Astrocyte (in vitro differentiated cells and primary cell): ENCODE measurements at regions not wholly inside any gene's neighbourhood (a gene's known extent, or its start where the extent isn't known, plus 50 kb on each side); places are given as distances from the start of the nearest gene placed in this dataset.

Experiments
- DNase-seq: peaks from one replicate; pipeline ENCODE4 v3.0.0-alpha.2; 2010; ENCODE audit warnings: low read depth
- FAIRE-seq: peaks from 2 replicates; lab custom pipeline; 2011; peaks lifted over from hg19 to GRCh38; lab: Jason Lieb, UNC
- H2AFZ ChIP-seq: 2 replicates; pipeline ENCODE4 v1.6.0; 2012; ENCODE audit warnings: low read depth, low read length, inconsistent platforms
- H3K27ac ChIP-seq: 2 replicates; pipeline ENCODE4 v1.5.1; 2011; ENCODE audit warnings: low read depth, low read length, inconsistent platforms
- H3K27me3 ChIP-seq: 2 replicates; pipeline ENCODE4 v1.6.0; 2011; ENCODE audit warnings: low read length, inconsistent platforms; ENCODE audit not compliant: insufficient read depth
- H3K36me3 ChIP-seq: 2 replicates; pipeline ENCODE4 v1.5.1; 2011; ENCODE audit warnings: low read length, inconsistent platforms; ENCODE audit not compliant: insufficient read depth
- H3K4me1 ChIP-seq: 2 replicates; pipeline ENCODE4 v1.5.1; 2011; ENCODE audit warnings: low read length, inconsistent platforms; ENCODE audit not compliant: insufficient read depth
- H3K4me2 ChIP-seq: 2 replicates; pipeline ENCODE4 v1.6.0; 2012; ENCODE audit warnings: low read length, inconsistent platforms
- H3K4me3 ChIP-seq: 2 replicates; pipeline ENCODE4 v1.5.1; 2011; ENCODE audit warnings: low read depth, mild to moderate bottlenecking, low read length, inconsistent platforms; ENCODE audit not compliant: insufficient read depth
- H3K79me2 ChIP-seq: 2 replicates; pipeline ENCODE4 v1.6.0; 2012; ENCODE audit warnings: mild to moderate bottlenecking, low read length, inconsistent platforms; ENCODE audit not compliant: insufficient read depth
- H3K9ac ChIP-seq: 2 replicates; pipeline ENCODE4 v1.6.0; 2012; ENCODE audit warnings: mild to moderate bottlenecking, low read length, inconsistent platforms
- H3K9me3 ChIP-seq: 2 replicates; pipeline ENCODE4 v1.5.1; 2012; ENCODE audit warnings: low read depth, mild to moderate bottlenecking, low read length, inconsistent platforms; ENCODE audit not compliant: insufficient read depth
- H4K20me1 ChIP-seq: 2 replicates; pipeline ENCODE4 v1.6.0; 2012; ENCODE audit warnings: low read length, inconsistent platforms; ENCODE audit not compliant: insufficient read depth
- H3K27ac Mint-ChIP-seq: one replicate; pipeline ENCODE4 v1.8.0; 2021; ENCODE audit warnings: mild to moderate bottlenecking, mixed read lengths; ENCODE audit not compliant: unreplicated experiment
- H3K27me3 Mint-ChIP-seq: one replicate; pipeline ENCODE4 v1.8.0; 2021; ENCODE audit warnings: low read depth, mixed read lengths; ENCODE audit not compliant: unreplicated experiment
- H3K36me3 Mint-ChIP-seq: one replicate; pipeline ENCODE4 v1.8.0; 2021; ENCODE audit warnings: low read depth, mixed read lengths; ENCODE audit not compliant: unreplicated experiment
- H3K4me1 Mint-ChIP-seq: one replicate; pipeline ENCODE4 v1.8.0; 2021; ENCODE audit warnings: low read depth, mixed read lengths; ENCODE audit not compliant: unreplicated experiment
- H3K4me3 Mint-ChIP-seq: one replicate; pipeline ENCODE4 v1.8.0; 2021; ENCODE audit warnings: mild to moderate bottlenecking, moderate library complexity, mixed read lengths; ENCODE audit not compliant: unreplicated experiment
- H3K9me3 Mint-ChIP-seq: one replicate; pipeline ENCODE4 v1.8.0; 2021; ENCODE audit warnings: mild to moderate bottlenecking, mixed read lengths; ENCODE audit not compliant: unreplicated experiment
- CTCF ChIP-seq: IDR thresholded peaks from 2 replicates; pipeline ENCODE4 v1.5.1; 2011; ENCODE audit warnings: low read depth, mild to moderate bottlenecking, inconsistent platforms, low read length, moderate library complexity; ENCODE audit not compliant: insufficient read depth
- EZH2 ChIP-seq: IDR thresholded peaks from 2 replicates; pipeline ENCODE4 v1.6.1; 2012; ENCODE audit warnings: mild to moderate bottlenecking, low read length, inconsistent platforms; ENCODE audit not compliant: insufficient read depth

- no peak for DNase-seq
- peak overlapping the region; percentile 73 for H3K4me2 ChIP-seq
- H3K27ac Mint-ChIP-seq: peak overlapping the region; percentile 70
These were observed 183.7 kb upstream of the KLF14 start for GRCh38 chr7:130917669-130918128.

GRCh38 chr7:130918129-130919052 lies 184.4 kb upstream of the KLF14 start:
- H3K27ac Mint-ChIP-seq: peak overlapping the region; percentile 70
- no peak overlapping the region for H3K4me3 ChIP-seq
- no peaks in the 10 kb centered on the region for H3K9me3 Mint-ChIP-seq
- H3K36me3 Mint-ChIP-seq: peaks cover 7% of the 10 kb centered on the region
- no peaks in the 10 kb centered on the region for H3K36me3 ChIP-seq
- TF ChIP-seq EZH2: no peak
- no peak for TF ChIP-seq CTCF
- H3K9ac ChIP-seq: peak overlapping the region; percentile 97
- H3K79me2 ChIP-seq: peaks cover 92% of the 10 kb centered on the region
- H4K20me1 ChIP-seq: no peaks in the 10 kb centered on the region
- no peak for FAIRE-seq
- no peaks in the 10 kb centered on the region for H3K9me3 ChIP-seq
- H3K27me3 Mint-ChIP-seq: no peaks in the 10 kb centered on the region
- no peaks in the 10 kb centered on the region for H3K27me3 ChIP-seq
- H3K27ac ChIP-seq: peak overlapping the region; percentile 99
- peaks cover 92% of the 10 kb centered on the region for H3K4me1 ChIP-seq
- peak overlapping the region; percentile 73 for H3K4me2 ChIP-seq
- DNase-seq: no peak
- H2AFZ ChIP-seq: no peak overlapping the region
- peaks cover 75% of the 10 kb centered on the region for H3K4me1 Mint-ChIP-seq
- no peak overlapping the region for H3K4me3 Mint-ChIP-seq

More at GRCh38 chr7:130917669-130918128, 183.7 kb upstream of the KLF14 start:
- H2AFZ ChIP-seq: no peak overlapping the region
- peaks cover 90% of the 10 kb centered on the region for H3K4me1 ChIP-seq
- Mint-ChIP-seq H3K9me3 (no peaks in the 10 kb centered on the region), H3K4me1 (peaks cover 74% of the 10 kb centered on the region), H3K36me3 (peaks cover 4% of the 10 kb centered on the region), H3K4me3 (no peak overlapping the region), H3K27me3 (no peaks in the 10 kb centered on the region)
- no peaks in the 10 kb centered on the region for H4K20me1 ChIP-seq
- no peaks in the 10 kb centered on the region for H3K36me3 ChIP-seq
- no peaks in the 10 kb centered on the region for H3K27me3 ChIP-seq
- peak overlapping the region; percentile 97 for H3K9ac ChIP-seq
- H3K9me3 ChIP-seq: no peaks in the 10 kb centered on the region
- H3K4me3 ChIP-seq: no peak overlapping the region
- TF ChIP-seq EZH2 (no peak), CTCF (no peak)
- FAIRE-seq: no peak
- peak overlapping the region; percentile 99 for H3K27ac ChIP-seq
- peaks cover 87% of the 10 kb centered on the region for H3K79me2 ChIP-seq
